DND-41 (cell line): ENCODE measurements at regions not wholly inside any gene's neighbourhood (a gene's known extent, or its start where the extent isn't known, plus 50 kb on each side); places are given as distances from the start of the nearest gene placed in this dataset.

Source experiments
- ATAC-seq: fragments of 200-7000 bp; cut with Tn5 transposase; 3 replicates; pipeline ENCODE4 v1.9.1; 2021; ENCODE audit warnings: low read depth; ENCODE audit not compliant: insufficient read depth
- DNase-seq: peaks from one replicate; pipeline ENCODE4 v3.0.0-alpha.2; 2020
- H2AFZ ChIP-seq: 2 replicates; pipeline ENCODE4 v1.6.0; 2012; ENCODE audit warnings: low read depth, low read length
- H3K27ac ChIP-seq: 2 replicates; pipeline ENCODE4 v1.5.1; 2012; ENCODE audit warnings: low read length, inconsistent platforms
- H3K27me3 ChIP-seq: fragments of 200-600 bp; sonication (generic); 2 replicates; pipeline ENCODE4 v1.6.0; 2012; ENCODE audit warnings: low read length, mild to moderate bottlenecking, inconsistent platforms; ENCODE audit not compliant: insufficient read depth, poor library complexity
- H3K36me3 ChIP-seq: 2 replicates; pipeline ENCODE4 v1.5.1; 2012; ENCODE audit warnings: low read length, inconsistent platforms; ENCODE audit not compliant: insufficient read depth
- H3K4me1 ChIP-seq: 2 replicates; pipeline ENCODE4 v1.5.1; 2012; ENCODE audit warnings: mild to moderate bottlenecking, low read length; ENCODE audit not compliant: insufficient read depth
- H3K4me2 ChIP-seq: 2 replicates; pipeline ENCODE4 v1.6.0; 2012; ENCODE audit warnings: mild to moderate bottlenecking, moderate library complexity, low read length, inconsistent platforms; ENCODE audit not compliant: insufficient read depth
- H3K4me3 ChIP-seq, 2 experiments: fragments of 200-600 bp in 1 of 2; shearing (Covaris generic) in 1 of 2; 2 replicates each; pipeline ENCODE4 v1.5.1; 2012 to 2016; ENCODE audit warnings: inconsistent platforms in 2 of 2, low read length in 2 of 2, mild to moderate bottlenecking in 2 of 2, low read depth in 1 of 2, moderate library complexity in 1 of 2
- H3K79me2 ChIP-seq: 2 replicates; pipeline ENCODE4 v1.6.0; 2012; ENCODE audit warnings: low read length, inconsistent platforms; ENCODE audit not compliant: insufficient read depth
- H3K9ac ChIP-seq: 2 replicates; pipeline ENCODE4 v1.6.0; 2012; ENCODE audit warnings: low read depth, mild to moderate bottlenecking, inconsistent platforms, low read length, moderate library complexity
- H3K9me3 ChIP-seq: 2 replicates; pipeline ENCODE4 v1.5.1; 2012; ENCODE audit warnings: low read length, moderate library complexity, mild to moderate bottlenecking, inconsistent platforms; ENCODE audit not compliant: insufficient read depth, severe bottlenecking
- H4K20me1 ChIP-seq: 2 replicates; pipeline ENCODE4 v1.6.0; 2012; ENCODE audit warnings: low read length; ENCODE audit not compliant: insufficient read depth
- EZH2 ChIP-seq: IDR thresholded peaks from 3 replicates; pipeline ENCODE4 v1.6.1; 2012; ENCODE audit warnings: borderline replicate concordance, low read depth, mild to moderate bottlenecking, moderate library complexity, low read length, inconsistent platforms; ENCODE audit not compliant: severe bottlenecking
- TF ChIP-seq, protein P1 (sequence below): IDR thresholded peaks from 2 replicates; pipeline ENCODE4 v1.5.1; 2012; ENCODE audit warnings: borderline replicate concordance, low read length, moderate library complexity, mild to moderate bottlenecking; ENCODE audit not compliant: poor library complexity, severe bottlenecking; ENCODE audit errors: extremely low read depth

DNA sequence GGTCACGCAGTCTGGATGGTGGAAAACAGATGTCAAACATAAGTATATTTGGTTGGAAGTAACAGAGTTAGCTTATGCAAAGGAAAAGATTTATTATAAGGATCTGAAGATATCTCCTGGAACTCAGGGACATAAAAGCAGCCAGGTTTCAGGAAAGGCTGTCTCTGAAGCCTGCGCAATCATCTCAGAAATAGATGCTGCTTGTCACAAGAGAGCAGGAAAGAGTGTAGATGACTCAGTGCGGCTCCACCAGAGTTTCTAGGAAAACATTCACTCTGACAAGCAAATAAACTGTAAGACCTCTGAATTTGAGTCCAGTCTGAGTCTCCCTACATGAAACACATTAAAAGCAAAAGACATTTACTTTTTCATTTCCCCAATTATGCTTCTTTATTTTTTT is 220.4 kb upstream of the HTR2A start:
- no peak overlapping the region for H3K9ac ChIP-seq
- no peak overlapping the region for H3K4me3 ChIP-seq
- H3K36me3 ChIP-seq: no peaks in the 10 kb centered on the region
- no peak for DNase-seq
- no peak overlapping the region for H3K27ac ChIP-seq
- no peaks in the 10 kb centered on the region for H3K79me2 ChIP-seq
- H4K20me1 ChIP-seq: no peaks in the 10 kb centered on the region
- H2AFZ ChIP-seq: no peak overlapping the region
- H3K27me3 ChIP-seq: peaks cover 18% of the 10 kb centered on the region
- TF ChIP-seq, protein P1, sequence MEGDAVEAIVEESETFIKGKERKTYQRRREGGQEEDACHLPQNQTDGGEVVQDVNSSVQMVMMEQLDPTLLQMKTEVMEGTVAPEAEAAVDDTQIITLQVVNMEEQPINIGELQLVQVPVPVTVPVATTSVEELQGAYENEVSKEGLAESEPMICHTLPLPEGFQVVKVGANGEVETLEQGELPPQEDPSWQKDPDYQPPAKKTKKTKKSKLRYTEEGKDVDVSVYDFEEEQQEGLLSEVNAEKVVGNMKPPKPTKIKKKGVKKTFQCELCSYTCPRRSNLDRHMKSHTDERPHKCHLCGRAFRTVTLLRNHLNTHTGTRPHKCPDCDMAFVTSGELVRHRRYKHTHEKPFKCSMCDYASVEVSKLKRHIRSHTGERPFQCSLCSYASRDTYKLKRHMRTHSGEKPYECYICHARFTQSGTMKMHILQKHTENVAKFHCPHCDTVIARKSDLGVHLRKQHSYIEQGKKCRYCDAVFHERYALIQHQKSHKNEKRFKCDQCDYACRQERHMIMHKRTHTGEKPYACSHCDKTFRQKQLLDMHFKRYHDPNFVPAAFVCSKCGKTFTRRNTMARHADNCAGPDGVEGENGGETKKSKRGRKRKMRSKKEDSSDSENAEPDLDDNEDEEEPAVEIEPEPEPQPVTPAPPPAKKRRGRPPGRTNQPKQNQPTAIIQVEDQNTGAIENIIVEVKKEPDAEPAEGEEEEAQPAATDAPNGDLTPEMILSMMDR: no peak
- no peak for TF ChIP-seq EZH2
- no peak overlapping the region for H3K4me2 ChIP-seq
- no peaks in the 10 kb centered on the region for H3K9me3 ChIP-seq
- no peaks in the 10 kb centered on the region for H3K4me1 ChIP-seq
- ATAC-seq: no peak

DNA sequence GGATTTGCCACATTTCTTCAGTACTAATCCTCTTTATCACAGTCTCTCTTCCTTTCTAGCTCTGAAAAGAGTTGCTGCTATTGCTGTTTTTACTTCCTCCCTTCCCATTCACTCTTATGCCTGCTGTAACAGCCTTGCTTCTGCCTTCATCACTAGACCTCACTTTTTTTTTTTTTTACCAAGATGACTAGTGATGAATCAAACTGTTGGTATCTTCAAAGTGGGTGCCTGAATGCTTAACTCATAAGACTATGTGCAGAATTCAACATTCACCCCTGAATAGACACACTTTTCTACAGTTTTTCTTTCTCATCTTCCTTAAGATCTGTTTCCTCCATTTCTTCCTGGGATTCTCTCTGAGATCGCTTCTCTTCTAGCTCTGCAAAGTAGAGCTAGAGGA is 217.2 kb upstream of the HTR2A start:
- Histone ChIP-seq H3K4me3 (no peak overlapping the region), H4K20me1 (no peaks in the 10 kb centered on the region), H3K9me3 (no peaks in the 10 kb centered on the region), H3K9ac (no peak overlapping the region), H3K27ac (no peak overlapping the region), H3K36me3 (no peaks in the 10 kb centered on the region), H2AFZ (no peak overlapping the region), H3K27me3 (peaks cover 10% of the 10 kb centered on the region), H3K4me2 (no peak overlapping the region), H3K79me2 (no peaks in the 10 kb centered on the region), H3K4me1 (no peaks in the 10 kb centered on the region)
- TF ChIP-seq, protein P1: no peak
- no peak for TF ChIP-seq EZH2
- DNase-seq: no peak
- no peak for ATAC-seq

DNA sequence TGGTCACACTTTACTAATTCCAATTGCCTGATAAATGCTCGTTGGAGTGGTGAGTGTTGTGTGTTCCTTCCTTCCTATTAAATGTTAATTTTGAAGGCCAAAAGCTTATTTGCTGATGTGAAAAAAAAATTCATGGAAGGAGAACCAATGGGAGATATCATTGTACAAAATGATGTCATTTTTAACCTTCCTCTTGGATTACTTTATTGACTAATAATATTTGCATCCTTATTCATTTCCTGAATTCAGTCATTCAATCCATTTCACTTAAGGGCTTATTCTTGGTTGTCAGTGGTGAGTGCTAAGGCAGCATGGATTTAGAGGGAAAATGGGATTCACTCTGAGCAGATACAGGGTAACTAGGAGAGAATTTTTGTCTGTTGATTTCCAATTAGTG is 216.0 kb upstream of the HTR2A start:
- ATAC-seq (no peak), DNase-seq (no peak)
- H3K4me1 ChIP-seq: no peaks in the 10 kb centered on the region
- no peaks in the 10 kb centered on the region for H3K36me3 ChIP-seq
- no peak overlapping the region for H2AFZ ChIP-seq
- TF ChIP-seq, protein P1: no peak
- TF ChIP-seq EZH2: no peak
- H3K27ac ChIP-seq: no peak overlapping the region
- H3K9ac ChIP-seq: no peak overlapping the region
- H4K20me1 ChIP-seq: no peaks in the 10 kb centered on the region
- no peaks in the 10 kb centered on the region for H3K9me3 ChIP-seq
- no peaks in the 10 kb centered on the region for H3K79me2 ChIP-seq
- no peak overlapping the region for H3K4me2 ChIP-seq
- H3K4me3 ChIP-seq: no peak overlapping the region
- peaks cover 8% of the 10 kb centered on the region for H3K27me3 ChIP-seq
